HG03108 (cell line): ENCODE measurements at regions not wholly inside any gene's neighbourhood (a gene's known extent, or its start where the extent isn't known, plus 50 kb on each side); places are given as distances from the start of the nearest gene placed in this dataset.

Experiments used
- ATAC-seq: cut with Tn5 transposase; IDR thresholded peaks from one replicate; pipeline ENCODE4 v1.9.1; 2021; ENCODE audit warnings: moderate library complexity; ENCODE audit not compliant: unreplicated experiment

GRCh38 chr15:85976102-85976501, 103.6 kb upstream of the AGBL1 start:
- ATAC-seq = no peak

DNA sequence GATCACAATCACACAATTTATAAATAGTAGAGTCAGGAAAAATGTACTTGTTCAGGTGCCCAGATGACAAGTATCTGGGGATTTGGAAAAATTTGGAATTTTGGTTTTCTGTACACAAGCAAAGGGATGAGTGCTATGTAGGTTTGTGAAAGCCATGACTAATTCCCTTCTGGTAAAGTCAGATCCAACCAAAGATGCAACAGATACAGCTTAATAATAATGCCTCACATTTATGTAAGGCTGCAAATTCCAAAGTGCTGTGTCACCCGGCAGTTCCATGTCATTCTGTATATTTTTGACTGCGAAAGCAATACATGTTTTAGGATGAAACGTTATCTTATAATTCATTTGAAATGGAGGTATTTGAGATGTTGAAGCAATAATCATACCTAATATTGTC, 102.7 kb upstream of the AGBL1 start:
- no peak for ATAC-seq

DNA sequence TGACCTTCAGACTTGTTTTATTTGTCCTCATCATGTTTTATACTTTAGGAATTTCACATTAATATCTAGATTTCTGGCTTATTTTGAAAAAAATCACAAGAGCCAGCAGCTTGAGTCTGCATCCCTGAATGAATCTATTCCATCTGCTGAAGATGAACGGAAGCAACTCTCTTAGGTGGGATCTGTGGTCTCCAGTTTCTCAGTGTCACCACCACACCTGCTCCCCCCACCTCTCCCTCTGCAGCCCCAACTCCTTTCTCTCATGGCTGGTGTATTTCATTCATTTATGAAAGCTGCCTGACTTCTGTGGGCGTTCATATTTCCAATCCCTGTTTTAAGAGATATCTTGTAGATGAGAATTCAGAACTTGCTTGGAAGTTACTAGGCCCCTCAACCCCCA, 102.1 kb upstream of the AGBL1 start:
- ATAC-seq = no peak

DNA sequence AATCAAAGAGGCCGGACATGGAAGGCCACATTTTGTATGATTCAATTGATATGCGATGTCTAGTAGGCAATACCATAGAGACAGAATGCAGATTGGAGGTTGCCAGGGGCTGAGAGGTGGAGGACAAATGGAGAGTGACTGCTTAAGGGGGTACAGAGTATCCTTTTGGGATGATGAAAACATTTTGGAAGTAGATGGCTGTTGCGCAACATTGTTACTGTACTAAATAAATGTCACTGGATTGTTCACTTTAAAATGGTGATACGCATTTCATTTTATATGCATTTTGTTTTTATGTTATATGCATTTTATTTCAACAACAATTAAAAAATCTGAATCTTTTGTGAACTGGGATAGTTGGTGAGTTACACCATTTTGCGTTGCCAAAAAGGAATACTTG, 99.7 kb upstream of the AGBL1 start:
- no peak for ATAC-seq

DNA sequence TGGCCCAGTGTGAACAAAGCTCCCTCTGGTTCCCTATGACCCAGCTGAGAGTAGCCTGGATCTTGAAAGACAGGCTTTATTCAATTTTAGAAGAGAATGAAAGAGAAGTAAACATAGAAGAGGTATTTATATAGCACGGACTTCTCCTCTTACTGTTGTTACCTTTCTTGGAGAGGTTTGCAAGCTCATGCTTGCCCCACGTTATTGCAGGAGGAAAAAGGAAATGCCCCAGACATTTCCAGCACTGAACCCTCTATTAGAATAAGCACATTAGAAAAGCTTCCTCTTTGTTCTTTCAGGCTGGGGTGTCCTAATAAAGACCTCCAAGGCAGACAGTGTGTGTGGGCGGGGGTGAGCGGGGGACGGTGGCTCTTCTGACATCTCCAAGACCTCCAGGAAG, 98.7 kb upstream of the AGBL1 start:
- no peak for ATAC-seq

GRCh38 chr15:85984241-85984640, 95.4 kb upstream of the AGBL1 start:
- ATAC-seq = no peak

DNA sequence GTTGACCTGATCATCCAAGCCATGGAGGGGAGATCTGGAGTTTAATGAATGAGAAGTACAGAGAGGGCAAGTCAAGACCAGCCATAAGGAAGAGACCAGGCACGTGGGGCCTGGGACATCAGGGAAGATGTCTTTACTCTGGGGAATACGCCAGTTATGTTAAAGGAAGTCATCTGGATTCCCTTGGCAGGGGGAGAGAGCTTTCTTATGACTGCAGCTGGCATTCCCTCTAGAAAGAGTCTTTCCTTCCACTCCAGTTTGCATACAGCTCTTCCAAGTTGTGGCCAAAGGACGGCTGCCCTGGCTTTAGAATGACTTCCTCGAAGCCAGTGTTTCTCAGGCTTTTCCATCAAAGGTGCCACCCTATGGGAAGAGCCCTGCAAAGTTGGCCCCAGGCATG, 93.6 kb upstream of the AGBL1 start:
- ATAC-seq = no peak

- no peak for ATAC-seq
These were observed 92.9 kb upstream of the AGBL1 start for GRCh38 chr15:85986741-85987140.

DNA sequence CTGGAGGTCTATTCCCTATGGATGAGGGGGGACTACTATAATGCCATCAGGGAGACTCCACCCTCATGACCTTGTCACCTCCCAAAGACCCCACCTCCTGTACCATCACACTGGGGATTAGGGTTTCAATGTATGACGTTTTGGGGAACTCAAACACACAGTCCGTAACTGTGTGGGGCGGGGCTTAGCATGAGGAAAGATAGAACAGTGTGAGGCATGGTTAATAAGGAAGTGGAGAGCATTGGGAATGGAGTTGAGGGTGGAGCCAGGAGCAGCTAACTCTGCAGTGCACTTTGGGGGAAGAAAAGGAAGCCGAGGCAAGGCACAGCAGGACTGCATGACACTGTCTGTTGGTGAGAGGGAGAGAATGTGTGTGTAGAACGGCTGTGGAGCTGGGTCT, 90.9 kb upstream of the AGBL1 start:
- no peak for ATAC-seq

GRCh38 chr15:85992224-85992623, 87.4 kb upstream of the AGBL1 start:
- no peak for ATAC-seq

DNA sequence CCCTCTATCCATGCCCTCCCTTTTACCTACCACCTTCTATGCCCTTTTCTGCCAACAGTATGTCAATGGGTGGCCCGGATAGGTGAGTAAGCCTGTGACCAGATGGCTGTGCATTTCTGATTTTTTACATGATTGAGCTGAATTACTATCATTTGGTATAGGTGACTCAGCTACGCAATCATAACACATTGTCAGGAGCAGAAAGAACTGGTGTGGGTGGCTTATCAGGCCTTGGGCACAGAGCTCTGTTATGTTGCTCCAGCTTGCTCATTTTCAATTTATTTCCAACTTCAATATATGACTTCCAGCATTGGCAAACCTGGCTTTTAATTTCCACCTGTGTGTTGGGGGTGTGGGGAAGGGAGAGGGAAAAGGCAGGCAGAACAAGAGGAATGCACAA, 86.6 kb upstream of the AGBL1 start:
- no peak for ATAC-seq

DNA sequence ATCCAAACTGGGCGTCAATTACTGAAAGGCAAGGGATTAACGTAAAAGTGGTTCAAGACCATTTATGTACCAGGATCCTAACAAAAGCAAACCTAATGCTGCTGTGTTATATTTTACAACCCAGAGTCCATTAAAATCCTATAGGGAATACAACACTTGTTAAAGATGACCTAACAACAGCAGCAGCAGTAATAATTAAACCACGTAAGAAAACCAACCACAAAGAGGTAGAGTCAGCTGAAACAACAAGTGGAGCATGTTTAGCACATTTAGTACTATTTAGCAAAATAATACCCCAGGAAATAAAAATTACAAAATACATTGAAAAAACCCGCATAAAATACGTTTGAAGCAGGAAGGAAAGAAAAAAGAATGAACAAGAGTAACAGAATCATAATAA, 82.1 kb upstream of the AGBL1 start:
- no peak for ATAC-seq

DNA sequence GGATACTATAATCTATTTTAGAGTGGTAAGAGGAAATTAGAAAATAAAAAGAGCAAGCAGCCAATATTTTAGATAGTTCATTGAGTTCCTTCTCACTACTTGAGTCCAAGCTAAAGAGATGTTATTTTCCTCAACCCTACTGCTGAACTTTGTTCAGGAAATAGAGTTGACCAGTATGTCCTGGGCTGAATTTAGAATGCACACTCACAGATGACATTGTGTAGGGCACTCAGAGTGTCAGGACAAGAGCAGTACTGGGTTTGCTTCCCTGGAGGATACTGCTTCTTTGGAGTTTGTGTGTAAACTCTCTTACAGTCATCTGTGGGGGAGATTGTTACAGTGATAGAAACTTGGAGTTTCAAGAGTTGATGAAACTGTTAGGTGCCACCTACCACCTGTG, 80.0 kb upstream of the AGBL1 start:
- no peak for ATAC-seq

DNA sequence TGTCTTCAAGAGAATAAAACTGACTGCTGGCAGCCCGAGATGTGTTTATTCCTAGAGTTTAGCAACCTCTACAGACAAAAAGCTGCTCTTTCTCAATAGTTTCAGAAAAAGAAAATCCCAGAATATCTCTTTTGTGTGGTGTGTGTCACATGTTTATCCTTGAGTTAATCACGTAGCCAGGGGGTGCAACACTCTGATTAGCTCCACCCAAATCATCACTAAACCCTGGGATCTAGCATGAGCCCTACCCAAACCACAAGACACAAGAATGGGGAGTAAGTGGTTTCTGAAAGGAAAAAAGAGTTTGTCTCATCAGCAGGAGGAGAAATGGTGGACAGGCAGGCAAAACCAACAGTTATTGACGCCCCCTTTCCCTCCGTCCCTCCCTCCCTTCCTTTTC, 78.5 kb upstream of the AGBL1 start:
- ATAC-seq = no peak

- ATAC-seq = no peak
These were observed 77.2 kb upstream of the AGBL1 start for GRCh38 chr15:86002444-86002843.

DNA sequence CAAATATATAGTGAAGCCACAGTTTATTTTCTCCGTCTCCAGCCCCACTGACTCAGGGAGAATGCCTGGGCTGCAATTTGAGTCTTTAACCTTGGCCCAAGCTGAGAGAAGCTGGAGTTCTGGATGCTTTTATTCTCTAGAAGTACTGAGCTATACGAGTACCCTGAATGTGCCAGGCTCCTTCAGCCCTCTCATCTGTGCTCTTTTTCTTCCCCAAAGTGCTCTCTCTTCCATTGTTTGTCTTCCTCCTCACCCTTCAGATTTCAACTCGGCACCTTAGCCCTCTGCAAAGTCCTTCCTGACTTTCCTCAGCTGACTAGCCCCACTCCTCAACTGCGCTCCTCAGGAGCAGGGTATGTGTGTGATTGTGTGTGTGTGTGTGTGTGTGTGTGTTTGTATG, 75.6 kb upstream of the AGBL1 start:
- no peak for ATAC-seq

DNA sequence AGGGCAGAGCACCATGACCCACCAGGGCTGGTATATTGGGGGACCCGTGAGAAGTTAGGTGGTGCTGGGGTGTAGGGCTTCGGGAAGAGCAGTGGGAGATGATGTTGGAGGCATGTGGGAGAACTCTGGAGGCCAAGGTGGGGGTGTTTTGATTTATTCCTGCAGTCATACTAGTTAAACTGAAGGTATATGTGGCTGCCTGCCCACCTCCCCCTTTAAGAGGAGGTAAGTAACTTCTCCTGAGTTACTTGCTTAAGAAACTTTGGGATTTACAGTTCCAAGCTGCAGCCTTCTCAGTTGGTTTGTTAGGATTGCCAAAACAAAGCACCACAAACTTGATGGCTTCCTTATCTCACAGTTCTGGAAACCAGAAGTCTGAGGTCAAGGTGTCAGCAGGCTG, 73.1 kb upstream of the AGBL1 start:
- ATAC-seq = no peak

DNA sequence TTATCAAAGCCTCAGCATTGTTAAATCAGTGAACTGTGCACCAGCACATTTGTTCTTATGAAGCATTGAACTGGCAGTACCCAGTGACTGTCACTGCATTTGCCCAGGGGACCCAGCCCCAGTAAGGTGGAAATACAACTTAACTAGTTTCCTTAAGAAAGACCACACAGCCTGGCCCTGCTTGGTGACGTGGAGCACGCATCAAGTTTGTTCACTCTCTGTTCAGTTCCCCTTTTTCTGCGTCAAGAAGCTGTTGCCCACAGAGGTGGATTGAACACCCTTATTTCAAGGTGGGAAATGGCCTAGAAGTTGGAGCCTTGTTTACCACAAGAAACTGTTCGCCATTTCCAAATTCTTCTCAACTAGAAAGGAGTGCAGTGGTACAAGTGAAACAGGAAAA, 69.9 kb upstream of the AGBL1 start:
- ATAC-seq = no peak

DNA sequence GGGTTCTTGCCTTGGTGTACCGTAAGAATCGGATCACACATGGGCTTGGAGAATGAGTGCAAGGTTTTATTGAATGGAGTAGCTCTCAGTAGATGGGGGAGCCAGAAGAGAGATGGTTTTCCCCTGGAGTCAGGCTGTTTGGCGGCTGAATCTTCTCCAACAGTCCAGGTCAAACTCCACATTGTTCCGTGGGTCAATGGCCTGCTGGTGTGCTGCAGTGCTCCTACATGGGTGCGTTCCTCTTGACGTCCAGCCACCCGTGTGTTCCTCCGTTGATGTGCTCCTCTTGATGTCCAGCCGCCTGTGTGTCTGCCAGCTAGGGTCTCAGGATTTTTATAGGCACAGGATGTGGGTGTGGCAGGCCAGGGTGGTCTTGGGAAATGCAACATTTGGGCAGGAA, 69.3 kb upstream of the AGBL1 start:
- ATAC-seq = no peak

DNA sequence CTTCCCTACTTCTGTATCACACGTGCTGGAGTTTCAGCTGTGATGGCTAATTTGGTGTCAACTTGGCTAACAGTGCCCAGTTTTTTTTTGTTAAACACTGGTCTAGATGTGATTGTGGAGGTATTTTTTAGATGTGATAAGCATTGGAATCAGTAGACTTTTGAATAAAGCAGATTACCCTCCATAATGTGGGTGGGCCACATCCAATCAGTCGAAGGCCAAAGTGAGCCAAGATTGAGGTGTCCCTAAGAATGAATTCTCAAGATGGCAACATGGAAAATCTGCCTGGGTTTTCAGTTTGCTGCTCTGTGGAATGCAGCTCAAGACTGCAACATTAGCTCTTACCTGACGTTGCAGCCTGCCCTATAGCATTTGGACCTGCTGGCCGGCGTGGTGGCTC, 68.8 kb upstream of the AGBL1 start:
- no peak for ATAC-seq

GRCh38 chr15:86014016-86014415, 65.7 kb upstream of the AGBL1 start:
- ATAC-seq = no peak

- ATAC-seq = no peak
These were observed 62.9 kb upstream of the AGBL1 start for GRCh38 chr15:86016750-86017149.

GRCh38 chr15:86018679-86019078, 61.0 kb upstream of the AGBL1 start:
- no peak for ATAC-seq
